HG03558 (cell line): ENCODE measurements at regions not wholly inside any gene's neighbourhood (a gene's known extent, or its start where the extent isn't known, plus 50 kb on each side); places are given as distances from the start of the nearest gene placed in this dataset.
"Not testable (repeated sequence)": the region's sequence is repeated elsewhere in the genome, so short reads cannot be mapped to it uniquely, and the experiment has no call there.

Experiments used
- ATAC-seq: cut with Tn5 transposase; IDR thresholded peaks from one replicate; pipeline ENCODE4 v1.9.1; 2021; ENCODE audit warnings: moderate number of reproducible peaks; ENCODE audit not compliant: unreplicated experiment; ENCODE audit errors: extremely low read depth

- no peak for ATAC-seq
These were observed 1082.9 kb downstream of the UQCRFS1 start for GRCh38 chr19:28130066-28130511.

DNA sequence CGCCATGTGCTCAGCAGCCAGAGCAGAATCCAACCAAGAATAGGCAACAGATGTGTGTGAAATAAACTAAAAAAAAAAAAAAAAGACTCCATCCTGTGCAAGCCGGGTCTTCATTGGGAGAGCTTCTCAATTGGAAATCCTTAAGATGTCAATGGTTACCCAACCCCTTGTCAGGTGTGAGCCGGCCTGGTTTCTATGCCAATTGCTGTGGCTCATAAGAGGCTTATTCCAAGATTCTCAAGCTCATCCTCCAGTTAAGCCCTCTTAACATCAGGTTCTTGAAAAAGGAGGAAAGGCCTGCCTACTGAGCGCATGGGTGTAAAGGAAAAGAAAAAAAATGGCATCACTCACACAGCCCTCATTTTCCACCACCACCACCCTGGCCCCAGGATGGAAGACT, 1084.6 kb downstream of the UQCRFS1 start:
- no peak for ATAC-seq

DNA sequence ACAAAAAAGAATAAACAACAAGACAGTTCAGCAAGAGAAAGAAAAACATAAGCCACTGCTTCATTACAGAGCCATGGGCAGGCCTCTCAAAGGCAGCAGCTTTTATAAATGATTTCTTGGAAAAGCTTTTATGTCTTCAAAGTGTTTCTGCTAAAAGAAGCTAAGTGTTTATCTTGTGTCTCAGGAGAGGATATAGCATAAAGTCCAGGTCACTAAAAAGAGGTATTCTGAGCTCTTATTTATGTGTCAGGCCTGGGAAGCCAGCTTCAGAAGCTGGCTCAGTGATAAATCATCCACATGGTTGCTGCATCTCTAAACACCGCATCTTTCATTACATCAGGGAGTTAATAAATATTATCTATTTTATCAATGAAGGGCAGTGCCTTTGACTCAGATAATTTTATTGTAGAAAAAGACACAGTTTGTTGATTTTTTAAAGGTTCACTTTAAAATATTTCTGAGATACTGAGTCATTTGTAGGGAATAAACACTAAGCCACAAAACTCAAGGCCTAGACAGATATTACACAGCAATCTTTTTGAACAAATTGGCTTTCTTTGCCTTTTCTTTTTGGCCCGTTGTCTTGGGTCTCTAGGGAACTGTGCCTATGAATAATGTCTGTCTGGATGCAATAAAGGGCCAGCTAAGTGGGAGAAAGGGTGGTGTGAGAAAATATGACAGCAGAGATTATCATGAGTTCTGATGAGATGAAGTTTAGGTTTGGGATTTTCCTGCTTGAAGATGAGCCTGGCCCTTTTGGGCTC, 1086.6 kb downstream of the UQCRFS1 start:
- ATAC-seq = no peak

- ATAC-seq = no peak
These were observed 1090.2 kb downstream of the UQCRFS1 start for GRCh38 chr19:28122734-28123133.

DNA sequence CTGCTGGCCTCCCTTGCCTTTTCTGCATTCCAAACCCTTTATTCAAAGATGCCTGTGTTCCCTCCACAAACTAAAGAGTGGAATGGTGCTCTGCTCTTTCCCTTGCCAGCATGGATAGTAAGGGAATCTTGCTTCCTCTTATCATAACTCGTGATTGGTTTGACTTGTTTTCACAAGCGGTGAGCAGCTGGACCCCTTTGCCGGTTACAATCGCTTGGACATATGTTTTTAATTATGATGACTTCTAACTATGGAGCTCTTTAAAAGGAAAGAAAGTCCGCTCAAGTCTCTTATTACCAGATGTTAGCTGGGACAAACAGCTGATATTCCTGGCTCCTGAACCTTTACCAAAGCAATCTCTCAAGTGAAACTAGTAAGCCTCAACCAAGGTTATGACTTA, 1094.7 kb downstream of the UQCRFS1 start:
- no peak for ATAC-seq

DNA sequence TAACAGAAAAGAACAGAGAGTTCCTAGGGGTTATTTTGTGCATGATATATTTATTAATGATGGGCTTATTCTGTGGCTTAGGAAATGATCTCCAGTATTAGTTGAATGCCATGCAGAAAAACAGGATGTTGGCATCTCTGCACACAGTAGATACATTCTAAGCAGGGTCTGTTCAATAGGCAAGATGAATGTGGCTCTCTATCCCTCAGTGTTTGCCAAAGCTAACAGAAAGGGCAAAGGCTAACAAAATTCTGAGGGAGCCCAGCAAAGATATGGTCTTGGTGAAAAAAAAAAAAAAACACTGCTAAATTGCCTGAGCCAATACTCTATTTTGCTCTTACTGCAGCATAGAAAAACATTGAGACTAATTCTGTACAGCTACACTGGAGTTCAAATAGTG, 1095.8 kb downstream of the UQCRFS1 start:
- no peak for ATAC-seq

DNA sequence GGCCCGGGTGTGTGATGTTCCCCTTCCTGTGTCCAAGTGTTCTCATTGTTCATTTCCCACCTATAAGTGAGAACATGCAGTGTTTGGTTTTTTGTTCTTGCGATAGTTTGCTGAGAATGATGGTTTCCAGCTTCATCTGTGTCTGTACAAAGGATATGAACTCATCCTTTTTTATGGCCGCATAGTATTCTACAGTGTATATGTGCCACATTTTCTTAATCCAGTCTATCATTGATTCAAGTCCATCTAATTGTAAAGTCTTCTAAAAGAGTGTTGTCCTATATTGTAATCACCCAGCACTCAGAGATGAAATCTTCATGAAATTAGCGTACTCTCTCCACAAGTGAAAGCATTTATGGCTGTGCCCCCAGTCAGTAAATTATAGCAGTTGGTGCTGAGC, 1096.6 kb downstream of the UQCRFS1 start:
- ATAC-seq = not testable (repeated sequence)

DNA sequence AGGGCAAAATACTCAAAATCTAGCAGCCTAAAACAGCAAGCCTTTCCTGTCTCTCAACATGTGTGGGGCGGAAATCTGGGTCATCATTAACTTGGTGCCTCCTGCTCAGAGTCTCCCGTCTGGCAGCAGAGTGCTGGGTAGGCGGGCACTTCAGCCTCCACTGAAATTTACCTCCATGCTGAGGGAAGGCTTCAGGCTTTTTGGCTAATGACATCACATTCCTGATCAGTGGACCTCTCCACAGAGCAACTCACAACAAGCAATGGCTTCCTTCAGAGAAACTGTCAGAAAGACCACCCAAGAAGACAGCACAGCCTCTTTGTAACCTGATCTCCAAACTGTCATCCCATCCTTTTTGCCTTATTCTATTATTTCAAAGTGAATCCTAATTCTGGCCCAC, 1109.0 kb downstream of the UQCRFS1 start:
- ATAC-seq = no peak

DNA sequence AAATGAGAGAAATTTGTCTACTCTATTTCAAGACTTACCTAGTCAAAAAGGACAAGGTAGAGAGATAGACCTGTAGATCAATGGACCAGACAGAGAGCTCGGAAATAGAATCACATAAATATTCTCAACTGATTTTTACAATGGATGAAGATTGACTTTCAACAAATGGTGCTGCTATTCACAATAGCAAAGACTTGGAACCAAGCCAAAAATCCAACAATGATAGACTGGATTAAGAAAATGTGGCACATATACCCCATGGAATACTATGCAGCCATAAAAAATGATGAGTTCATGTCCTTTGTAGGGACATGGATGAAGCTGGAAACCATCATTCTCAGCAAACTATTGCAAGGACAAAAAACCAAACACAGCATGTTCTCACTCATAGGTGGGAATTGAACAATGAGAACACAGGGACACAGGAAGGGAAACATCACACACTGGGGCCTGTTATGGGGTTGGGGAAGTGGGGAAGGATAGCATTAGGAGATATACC, 1128.2 kb downstream of the UQCRFS1 start:
- ATAC-seq = not testable (repeated sequence)

DNA sequence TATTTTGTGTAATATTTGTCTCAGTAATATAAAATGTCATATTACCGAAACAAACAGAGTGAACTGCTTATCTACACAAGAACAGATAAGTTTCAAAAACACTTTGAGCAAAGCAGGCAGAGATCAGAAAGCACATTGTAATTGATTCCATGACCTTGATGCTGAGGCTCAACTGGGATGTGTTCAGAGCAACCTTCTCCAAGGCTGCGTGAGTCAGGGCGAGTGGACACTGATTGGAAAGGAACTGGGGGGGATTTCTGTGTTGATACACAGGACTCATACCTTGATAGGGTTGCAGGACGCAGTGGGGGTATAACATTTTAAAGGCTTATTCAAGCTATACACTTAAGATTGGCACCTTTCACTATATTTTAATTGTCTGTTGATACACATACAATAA, 1136.3 kb downstream of the UQCRFS1 start:
- no peak for ATAC-seq

DNA sequence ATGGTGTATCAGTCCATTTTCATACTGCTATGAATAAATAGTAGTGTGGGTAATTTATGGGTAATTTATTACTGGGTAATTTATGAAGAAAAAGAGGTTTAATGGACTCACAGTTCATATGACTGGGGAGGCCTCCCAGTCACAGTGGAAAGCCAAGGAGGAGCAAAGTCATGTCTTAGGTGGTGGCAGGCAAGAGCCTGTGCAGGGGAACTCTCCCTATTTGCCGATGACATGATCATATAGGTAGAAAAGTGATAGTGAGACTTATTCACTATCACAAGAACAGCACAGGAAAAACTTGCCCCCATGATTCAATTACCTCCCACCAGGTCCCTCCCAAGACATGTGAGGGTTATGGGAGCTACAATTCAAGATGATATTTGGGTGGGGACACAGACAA, 1137.7 kb downstream of the UQCRFS1 start:
- no peak for ATAC-seq

DNA sequence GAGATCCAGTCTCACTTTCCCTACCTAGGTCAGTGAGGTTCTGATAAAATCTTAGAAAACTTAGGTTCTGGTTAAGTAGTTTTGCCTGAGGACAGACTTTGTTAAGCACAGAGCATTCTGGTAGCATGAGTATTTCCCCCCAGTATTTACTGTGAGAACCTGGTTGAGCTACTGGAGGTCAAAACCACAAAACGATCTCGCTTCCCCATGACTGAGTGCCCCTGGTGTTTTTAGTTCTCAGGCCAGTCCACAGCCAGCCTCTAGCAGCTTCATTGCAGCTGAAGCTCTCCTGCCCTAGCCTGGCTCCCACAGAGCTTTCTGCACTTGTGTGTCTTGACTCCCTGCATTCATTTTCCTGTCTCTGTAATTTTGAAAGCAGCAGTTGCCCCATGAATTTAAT, 1138.2 kb downstream of the UQCRFS1 start:
- ATAC-seq = no peak

DNA sequence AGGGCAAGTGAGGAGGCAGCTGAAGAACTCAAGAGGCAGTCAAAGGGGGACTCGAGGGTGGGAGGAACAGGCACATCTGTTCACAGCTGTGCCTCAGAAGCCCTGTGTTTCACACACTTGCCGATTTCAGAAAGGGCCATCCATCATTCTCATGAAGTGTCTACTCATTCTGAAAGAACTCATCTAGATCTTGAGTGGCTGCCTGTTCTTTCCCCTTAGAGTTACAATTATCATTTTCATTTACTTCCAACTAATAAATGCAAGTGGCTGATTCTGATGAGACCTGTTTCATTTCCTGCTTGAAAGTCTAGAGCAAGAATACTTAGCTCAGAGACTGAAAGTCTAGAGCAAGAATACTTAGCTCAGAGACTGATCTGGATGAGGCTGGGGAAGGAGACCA, 1145.1 kb downstream of the UQCRFS1 start:
- no peak for ATAC-seq

- ATAC-seq = no peak
These were observed 1146.0 kb downstream of the UQCRFS1 start for GRCh38 chr19:28066988-28067387.

DNA sequence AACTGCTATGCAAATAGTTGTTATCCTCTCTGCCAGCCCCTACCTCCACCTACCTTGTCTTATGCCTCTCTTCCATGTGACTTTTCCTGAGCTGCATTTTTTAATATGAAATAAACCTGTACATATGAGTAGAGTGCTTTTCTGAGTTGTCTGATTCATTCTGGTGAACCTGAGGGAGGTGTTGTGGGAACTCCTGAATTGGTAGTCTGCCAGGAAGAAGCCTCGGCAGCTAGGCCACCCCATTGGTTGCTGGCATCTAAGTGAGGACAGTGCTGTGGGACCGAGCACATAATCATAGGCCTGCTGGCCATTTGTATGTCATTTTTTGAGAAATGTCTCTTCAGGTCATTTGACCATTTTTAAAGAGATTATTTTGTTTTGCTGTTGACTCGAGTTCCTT, 1146.8 kb downstream of the UQCRFS1 start:
- no peak for ATAC-seq

DNA sequence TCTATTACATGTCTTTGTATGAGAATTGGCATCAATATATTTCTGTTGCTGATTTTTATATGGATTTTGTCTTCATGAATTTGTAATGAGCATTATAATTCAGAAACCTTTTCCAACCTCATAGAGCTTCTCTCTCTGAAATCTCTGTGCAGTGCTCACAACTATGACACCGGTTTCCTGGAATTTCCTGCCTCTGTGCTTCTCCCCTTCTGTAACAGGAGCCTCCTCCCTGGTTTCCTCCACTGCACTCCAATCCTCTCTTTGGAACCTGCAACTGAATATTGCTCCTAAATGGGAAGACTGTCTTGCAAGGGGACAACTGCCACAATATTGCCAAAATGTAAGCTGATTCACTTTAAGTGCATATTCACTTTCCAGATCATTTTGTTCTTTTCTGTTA, 1147.9 kb downstream of the UQCRFS1 start:
- no peak for ATAC-seq

- no peak for ATAC-seq
These were observed 1149.2 kb downstream of the UQCRFS1 start for GRCh38 chr19:28063702-28064101.

- no peak for ATAC-seq
These were observed 1151.8 kb downstream of the UQCRFS1 start for GRCh38 chr19:28061111-28061510.

DNA sequence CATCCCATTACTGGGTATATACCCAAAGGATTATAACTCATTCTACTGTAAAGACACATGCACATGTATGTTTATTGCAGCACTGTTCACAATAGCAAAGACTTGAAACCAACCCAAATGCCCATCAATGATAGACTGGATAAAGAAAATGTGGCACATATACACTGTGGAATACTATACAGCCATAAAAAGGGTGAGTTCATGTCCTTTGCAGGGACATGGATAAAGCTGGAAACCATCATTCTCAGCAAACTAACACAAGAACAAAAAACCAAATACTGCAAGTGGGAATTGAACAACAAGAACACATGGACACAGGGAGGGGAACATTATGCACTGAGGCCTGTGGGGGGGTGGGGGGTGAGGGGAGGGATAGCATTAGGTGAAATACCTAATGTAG, 1155.9 kb downstream of the UQCRFS1 start:
- not testable (repeated sequence) for ATAC-seq

DNA sequence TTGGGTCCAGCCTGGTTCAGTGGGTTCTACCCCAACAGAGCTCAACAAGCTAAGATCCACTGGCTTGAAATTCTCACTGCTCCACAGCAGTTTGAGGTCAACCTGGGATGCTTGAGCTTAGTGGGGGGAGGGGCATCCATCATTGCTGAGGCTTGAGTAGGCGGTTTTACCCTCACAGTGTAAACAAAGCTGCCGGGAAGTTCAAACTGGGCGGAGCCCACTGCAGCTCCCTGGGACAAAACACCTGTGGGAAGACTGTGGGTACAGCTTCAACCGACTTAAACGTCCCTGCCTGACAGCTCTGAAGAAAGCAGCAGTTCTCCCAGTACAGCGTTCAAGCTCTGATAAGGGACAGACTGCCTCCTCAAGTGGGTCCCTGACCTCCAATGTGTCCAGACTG, 1161.9 kb downstream of the UQCRFS1 start:
- no peak for ATAC-seq

- no peak for ATAC-seq
These were observed 1163.1 kb downstream of the UQCRFS1 start for GRCh38 chr19:28049875-28050274.

GRCh38 chr19:28046932-28047331, 1166.0 kb downstream of the UQCRFS1 start:
- ATAC-seq = no peak
